ENCODE measurements at regions not wholly inside any gene's neighbourhood (a gene's known extent, or its start where the extent isn't known, plus 50 kb on each side); places are given as distances from the start of the nearest gene placed in this dataset.
"Not testable (repeated sequence)": the region's sequence is repeated elsewhere in the genome, so short reads cannot be mapped to it uniquely, and the experiment has no call there.

GRCh38 chrX:99271641-99272040, 1138.4 kb downstream of the PCDH19 start:
- no peak overlapping the region for H3K4me2 ChIP-seq (ENCODE audit: low read length)
- no peaks in the 10 kb centered on the region for H3K4me1 ChIP-seq (ENCODE audit: control insufficient read depth, low read depth, low read length)
- H3K79me2 ChIP-seq (ENCODE audit: control insufficient read depth, insufficient read depth, low read length), result no peaks in the 10 kb centered on the region
- H3K4ac ChIP-seq (ENCODE audit: low read depth, low read length), result no peak overlapping the region
- H3K18ac ChIP-seq (ENCODE audit: low read length), result no peak overlapping the region
- no CpG with 5 or more reads among the region's 8 CpGs for WGBS (ENCODE audit: extremely low coverage, insufficient coverage, low lambda C conversion rate)
- no peak overlapping the region for H2BK5ac ChIP-seq (ENCODE audit: low read length)
- no peak overlapping the region for H2AK5ac ChIP-seq (ENCODE audit: low read length)
- H3K9ac ChIP-seq (ENCODE audit: low read length), result no peak overlapping the region
- H4K8ac ChIP-seq (ENCODE audit: low read depth, low read length), result no peak overlapping the region
- no peak overlapping the region for H2BK15ac ChIP-seq (replicated peaks; ENCODE audit: low read depth)
- no peaks in the 10 kb centered on the region for H3K79me1 ChIP-seq (ENCODE audit: low read length)
- H4K5ac ChIP-seq (ENCODE audit: low read length), result no peak overlapping the region
- no peak overlapping the region for H3K56ac ChIP-seq (ENCODE audit: low read length)
- no peak overlapping the region for H3K27ac ChIP-seq (ENCODE audit: low read depth, low read length)
- no peak overlapping the region for H3K23ac ChIP-seq (ENCODE audit: low read length)
- DNase-seq, result no peak
- no peak overlapping the region for H2BK120ac ChIP-seq (ENCODE audit: low read depth, low read length)
- no peaks in the 10 kb centered on the region for H3K36me3 ChIP-seq (ENCODE audit: control insufficient read depth, insufficient read depth, low read length)
- H3K4me3 ChIP-seq (ENCODE audit: low read length), result no peak overlapping the region
- H3K27me3 ChIP-seq (ENCODE audit: insufficient read depth, low read length, poor library complexity), result no peaks in the 10 kb centered on the region

GRCh38 chrX:99266255-99266654, 1143.8 kb downstream of the PCDH19 start:
- H3K18ac ChIP-seq (ENCODE audit: low read length), result no peak overlapping the region
- H2BK120ac ChIP-seq (ENCODE audit: low read depth, low read length), result no peak overlapping the region
- no peaks in the 10 kb centered on the region for H3K27me3 ChIP-seq (ENCODE audit: insufficient read depth, low read length, poor library complexity)
- H3K79me1 ChIP-seq (ENCODE audit: low read length), result no peaks in the 10 kb centered on the region
- no peak overlapping the region for H4K8ac ChIP-seq (ENCODE audit: low read depth, low read length)
- no peak overlapping the region for H2BK5ac ChIP-seq (ENCODE audit: low read length)
- H3K36me3 ChIP-seq (ENCODE audit: control insufficient read depth, insufficient read depth, low read length), result no peaks in the 10 kb centered on the region
- no peak overlapping the region for H4K5ac ChIP-seq (ENCODE audit: low read length)
- H2AK5ac ChIP-seq (ENCODE audit: low read length), result no peak overlapping the region
- no peak overlapping the region for H3K4me2 ChIP-seq (ENCODE audit: low read length)
- no peak overlapping the region for H3K4me3 ChIP-seq (ENCODE audit: low read length)
- H3K4me1 ChIP-seq (ENCODE audit: control insufficient read depth, low read depth, low read length), result no peaks in the 10 kb centered on the region
- DNase-seq, result peak; percentile 13
- H3K23ac ChIP-seq (ENCODE audit: low read length), result no peak overlapping the region
- no CpG with 5 or more reads among the region's 2 CpGs for WGBS (ENCODE audit: extremely low coverage, insufficient coverage, low lambda C conversion rate)
- H2BK15ac ChIP-seq (replicated peaks; ENCODE audit: low read depth), result no peak overlapping the region
- H3K4ac ChIP-seq (ENCODE audit: low read depth, low read length), result no peak overlapping the region
- no peak overlapping the region for H3K56ac ChIP-seq (ENCODE audit: low read length)
- no peaks in the 10 kb centered on the region for H3K79me2 ChIP-seq (ENCODE audit: control insufficient read depth, insufficient read depth, low read length)
- no peak overlapping the region for H3K9ac ChIP-seq (ENCODE audit: low read length)
- H3K27ac ChIP-seq (ENCODE audit: low read depth, low read length), result no peak overlapping the region

GRCh38 chrX:99248180-99248579, 1161.9 kb downstream of the PCDH19 start:
- Histone ChIP-seq H3K23ac (ENCODE audit: low read length) (no peak overlapping the region), H2AK5ac (ENCODE audit: low read length) (no peak overlapping the region), H3K56ac (ENCODE audit: low read length) (no peak overlapping the region), H3K27me3 (ENCODE audit: insufficient read depth, low read length, poor library complexity) (no peaks in the 10 kb centered on the region), H4K5ac (ENCODE audit: low read length) (no peak overlapping the region), H2BK15ac (replicated peaks; ENCODE audit: low read depth) (no peak overlapping the region), H3K4me2 (ENCODE audit: low read length) (no peak overlapping the region), H3K4me1 (ENCODE audit: control insufficient read depth, low read depth, low read length) (no peaks in the 10 kb centered on the region), H3K18ac (ENCODE audit: low read length) (no peak overlapping the region), H3K9ac (ENCODE audit: low read length) (no peak overlapping the region), H3K4ac (ENCODE audit: low read depth, low read length) (no peak overlapping the region), H4K8ac (ENCODE audit: low read depth, low read length) (no peak overlapping the region), H3K36me3 (ENCODE audit: control insufficient read depth, insufficient read depth, low read length) (no peaks in the 10 kb centered on the region), H3K79me1 (ENCODE audit: low read length) (no peaks in the 10 kb centered on the region), H3K79me2 (ENCODE audit: control insufficient read depth, insufficient read depth, low read length) (no peaks in the 10 kb centered on the region), H3K27ac (ENCODE audit: low read depth, low read length) (no peak overlapping the region), H2BK120ac (ENCODE audit: low read depth, low read length) (no peak overlapping the region), H3K4me3 (ENCODE audit: low read length) (no peak overlapping the region), H2BK5ac (ENCODE audit: low read length) (no peak overlapping the region)
- no peak for DNase-seq

- peak; percentile 83 for DNase-seq
- Histone ChIP-seq H3K9ac (ENCODE audit: low read length) (no peak overlapping the region), H2BK120ac (ENCODE audit: low read depth, low read length) (no peak overlapping the region), H2BK5ac (ENCODE audit: low read length) (no peak overlapping the region), H3K4me3 (ENCODE audit: low read length) (no peak overlapping the region), H3K27ac (ENCODE audit: low read depth, low read length) (no peak overlapping the region), H4K5ac (ENCODE audit: low read length) (no peak overlapping the region), H2AK5ac (ENCODE audit: low read length) (no peak overlapping the region), H3K4ac (ENCODE audit: low read depth, low read length) (no peak overlapping the region), H2BK15ac (replicated peaks; ENCODE audit: low read depth) (no peak overlapping the region), H3K18ac (ENCODE audit: low read length) (no peak overlapping the region), H3K23ac (ENCODE audit: low read length) (no peak overlapping the region), H3K36me3 (ENCODE audit: control insufficient read depth, insufficient read depth, low read length) (no peaks in the 10 kb centered on the region), H3K79me2 (ENCODE audit: control insufficient read depth, insufficient read depth, low read length) (no peaks in the 10 kb centered on the region), H3K4me2 (ENCODE audit: low read length) (no peak overlapping the region), H3K79me1 (ENCODE audit: low read length) (no peaks in the 10 kb centered on the region), H3K27me3 (ENCODE audit: insufficient read depth, low read length, poor library complexity) (no peaks in the 10 kb centered on the region), H3K56ac (ENCODE audit: low read length) (no peak overlapping the region), H4K8ac (ENCODE audit: low read depth, low read length) (no peak overlapping the region), H3K4me1 (ENCODE audit: control insufficient read depth, low read depth, low read length) (no peaks in the 10 kb centered on the region)
- WGBS (ENCODE audit: extremely low coverage, insufficient coverage, low lambda C conversion rate), result no CpG with 5 or more reads among the region's 4 CpGs
Measured at GRCh38 chrX:99242001-99242400, 1168.1 kb downstream of the PCDH19 start.

GRCh38 chrX:99234384-99234783, 1175.7 kb downstream of the PCDH19 start:
- H3K4me1 ChIP-seq (ENCODE audit: control insufficient read depth, low read depth, low read length); H3K79me1 ChIP-seq (ENCODE audit: low read length); H3K4ac ChIP-seq (ENCODE audit: low read depth, low read length); H4K8ac ChIP-seq (ENCODE audit: low read depth, low read length); H3K4me3 ChIP-seq (ENCODE audit: low read length); H3K36me3 ChIP-seq (ENCODE audit: control insufficient read depth, insufficient read depth, low read length); H2BK5ac ChIP-seq (ENCODE audit: low read length); DNase-seq; H3K27ac ChIP-seq (ENCODE audit: low read depth, low read length); H3K56ac ChIP-seq (ENCODE audit: low read length); H3K27me3 ChIP-seq (ENCODE audit: insufficient read depth, low read length, poor library complexity); H3K4me2 ChIP-seq (ENCODE audit: low read length); H3K9ac ChIP-seq (ENCODE audit: low read length); H2BK15ac ChIP-seq (replicated peaks; ENCODE audit: low read depth); H2BK120ac ChIP-seq (ENCODE audit: low read depth, low read length); H3K23ac ChIP-seq (ENCODE audit: low read length); H2AK5ac ChIP-seq (ENCODE audit: low read length); H4K5ac ChIP-seq (ENCODE audit: low read length); H3K18ac ChIP-seq (ENCODE audit: low read length); H3K79me2 ChIP-seq (ENCODE audit: control insufficient read depth, insufficient read depth, low read length): not testable (repeated sequence)
- WGBS (ENCODE audit: extremely low coverage, insufficient coverage, low lambda C conversion rate), result no CpG with 5 or more reads among the region's 6 CpGs

- no peak overlapping the region for H4K5ac ChIP-seq (ENCODE audit: low read length)
- no peak overlapping the region for H3K4me3 ChIP-seq (ENCODE audit: low read length)
- H2BK5ac ChIP-seq (ENCODE audit: low read length), result no peak overlapping the region
- no peak for DNase-seq
- no peak overlapping the region for H3K23ac ChIP-seq (ENCODE audit: low read length)
- H3K9ac ChIP-seq (ENCODE audit: low read length), result no peak overlapping the region
- H3K4ac ChIP-seq (ENCODE audit: low read depth, low read length), result no peak overlapping the region
- no peak overlapping the region for H3K56ac ChIP-seq (ENCODE audit: low read length)
- H3K18ac ChIP-seq (ENCODE audit: low read length), result no peak overlapping the region
- no peaks in the 10 kb centered on the region for H3K36me3 ChIP-seq (ENCODE audit: control insufficient read depth, insufficient read depth, low read length)
- H3K27me3 ChIP-seq (ENCODE audit: insufficient read depth, low read length, poor library complexity), result no peaks in the 10 kb centered on the region
- no peak overlapping the region for H2BK15ac ChIP-seq (replicated peaks; ENCODE audit: low read depth)
- no peak overlapping the region for H2AK5ac ChIP-seq (ENCODE audit: low read length)
- H2BK120ac ChIP-seq (ENCODE audit: low read depth, low read length), result no peak overlapping the region
- no peaks in the 10 kb centered on the region for H3K79me1 ChIP-seq (ENCODE audit: low read length)
- no peak overlapping the region for H3K4me2 ChIP-seq (ENCODE audit: low read length)
- H3K79me2 ChIP-seq (ENCODE audit: control insufficient read depth, insufficient read depth, low read length), result no peaks in the 10 kb centered on the region
- no peak overlapping the region for H4K8ac ChIP-seq (ENCODE audit: low read depth, low read length)
- H3K4me1 ChIP-seq (ENCODE audit: control insufficient read depth, low read depth, low read length), result no peaks in the 10 kb centered on the region
- H3K27ac ChIP-seq (ENCODE audit: low read depth, low read length), result no peak overlapping the region
- WGBS (ENCODE audit: extremely low coverage, insufficient coverage, low lambda C conversion rate), result no CpG with 5 or more reads among the region's 1 CpG
Measured at GRCh38 chrX:99192421-99192820, 1217.7 kb downstream of the PCDH19 start.

Data from mesendoderm (in vitro differentiated cells).